ENCODE measurements at regions not wholly inside any gene's neighbourhood (a gene's known extent, or its start where the extent isn't known, plus 50 kb on each side); places are given as distances from the start of the nearest gene placed in this dataset.

DNA sequence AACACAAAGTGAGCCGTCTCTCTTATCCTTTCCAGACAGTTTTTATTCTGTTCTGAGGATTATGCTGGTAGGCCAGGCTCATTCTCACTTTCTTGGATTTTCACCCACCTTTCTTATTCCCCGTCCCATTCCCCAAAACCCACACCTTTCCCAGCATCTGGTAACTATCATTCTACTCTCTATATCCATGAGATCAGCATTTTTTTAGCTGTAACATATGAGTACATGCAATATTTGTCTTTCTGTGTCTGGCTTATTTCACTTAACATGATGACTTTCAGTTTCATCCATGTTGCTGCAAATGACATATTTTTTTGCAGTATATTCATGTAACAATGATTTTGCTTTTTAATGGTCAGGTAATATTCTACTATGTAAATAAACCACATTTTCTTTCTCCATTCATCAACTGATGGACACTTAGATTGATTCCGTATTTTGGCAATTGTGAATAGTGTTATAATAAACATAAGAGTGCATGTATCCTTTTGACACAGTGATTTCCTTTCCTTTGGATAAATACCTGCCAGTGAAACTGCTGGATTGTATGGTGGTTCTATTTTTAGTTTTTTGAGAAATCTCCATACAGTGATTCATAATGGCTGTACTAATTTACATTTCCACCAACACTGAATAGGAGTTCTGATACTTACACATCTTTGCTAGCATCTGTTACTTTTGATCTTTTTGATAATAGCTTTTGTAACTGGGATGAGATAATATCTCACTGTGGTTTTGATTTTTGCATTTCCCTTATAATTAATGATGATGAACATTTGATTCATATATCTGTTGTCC, 289.3 kb downstream of the RPRM start:
- no peak overlapping the region for H3K4me2 ChIP-seq (ENCODE audit: low read length)
- H3K27ac ChIP-seq (ENCODE audit: low read length), result no peak overlapping the region
- H3K79me2 ChIP-seq (ENCODE audit: low read length), result no peaks in the 10 kb centered on the region
- H3K36me3 ChIP-seq (replicated peaks; ENCODE audit: low read depth, low read length), result no peaks in the 10 kb centered on the region
- H3K9ac ChIP-seq (ENCODE audit: low read length), result no peak overlapping the region
- TF ChIP-seq EZH2phosphoT487 (IDR thresholded peaks at IDR 0.05; ENCODE audit: low read depth) (no peak), CTCF (IDR thresholded peaks at IDR 0.05; ENCODE audit: low read depth, low read length) (no peak)
- H3K4me1 ChIP-seq (ENCODE audit: low read length), result no peaks in the 10 kb centered on the region
- no peaks in the 10 kb centered on the region for H3K9me3 ChIP-seq (ENCODE audit: insufficient read depth, low read length)
- H4K20me1 ChIP-seq (ENCODE audit: insufficient read depth, low read length), result no peaks in the 10 kb centered on the region
- H3K27me3 ChIP-seq (ENCODE audit: low read depth, low read length), result no peaks in the 10 kb centered on the region
- no peak overlapping the region for H2AFZ ChIP-seq (ENCODE audit: low read depth, low read length)
- H3K4me3 ChIP-seq (ENCODE audit: low read length), result no peak overlapping the region

GRCh38 chr2:153179808-153180207, 298.8 kb downstream of the RPRM start:
- Histone ChIP-seq H3K27ac (ENCODE audit: low read length) (no peak overlapping the region), H3K4me2 (ENCODE audit: low read length) (no peak overlapping the region), H4K20me1 (ENCODE audit: insufficient read depth, low read length) (no peaks in the 10 kb centered on the region), H2AFZ (ENCODE audit: low read depth, low read length) (no peak overlapping the region), H3K9ac (ENCODE audit: low read length) (no peak overlapping the region), H3K9me3 (ENCODE audit: insufficient read depth, low read length) (no peaks in the 10 kb centered on the region), H3K79me2 (ENCODE audit: low read length) (no peaks in the 10 kb centered on the region), H3K36me3 (replicated peaks; ENCODE audit: low read depth, low read length) (no peaks in the 10 kb centered on the region), H3K27me3 (ENCODE audit: low read depth, low read length) (no peaks in the 10 kb centered on the region), H3K4me3 (ENCODE audit: low read length) (no peak overlapping the region), H3K4me1 (ENCODE audit: low read length) (0 out of 2 replicates have a peak, but pooled peaks cover under 1% of the 10 kb centered on the region)
- no peak for TF ChIP-seq EZH2phosphoT487 (IDR thresholded peaks at IDR 0.05; ENCODE audit: low read depth)
- no peak for TF ChIP-seq CTCF (IDR thresholded peaks at IDR 0.05; ENCODE audit: low read depth, low read length)

- Histone ChIP-seq H3K27ac (ENCODE audit: low read length) (no peak overlapping the region), H3K4me2 (ENCODE audit: low read length) (no peak overlapping the region), H3K9ac (ENCODE audit: low read length) (no peak overlapping the region)
Measured at GRCh38 chr2:153169609-153170008, 309.0 kb downstream of the RPRM start.

More at GRCh38 chr2:153169609-153170008, 309.0 kb downstream of the RPRM start:
- H4K20me1 ChIP-seq (ENCODE audit: insufficient read depth, low read length), result no peaks in the 10 kb centered on the region
- H3K79me2 ChIP-seq (ENCODE audit: low read length), result no peaks in the 10 kb centered on the region
- peaks cover 4% of the 10 kb centered on the region; the same call in 1 of the 2 replicates for H3K4me1 ChIP-seq (ENCODE audit: low read length)
- no peaks in the 10 kb centered on the region for H3K27me3 ChIP-seq (ENCODE audit: low read depth, low read length)
- H3K4me3 ChIP-seq (ENCODE audit: low read length), result no peak overlapping the region
- TF ChIP-seq EZH2phosphoT487 (IDR thresholded peaks at IDR 0.05; ENCODE audit: low read depth) (no peak), CTCF (IDR thresholded peaks at IDR 0.05; ENCODE audit: low read depth, low read length) (no peak)
- no peaks in the 10 kb centered on the region for H3K9me3 ChIP-seq (ENCODE audit: insufficient read depth, low read length)
- H2AFZ ChIP-seq (ENCODE audit: low read depth, low read length), result no peak overlapping the region
- no peaks in the 10 kb centered on the region for H3K36me3 ChIP-seq (replicated peaks; ENCODE audit: low read depth, low read length)
